ENCODE measurements at regions not wholly inside any gene's neighbourhood (a gene's known extent, or its start where the extent isn't known, plus 50 kb on each side); places are given as distances from the start of the nearest gene placed in this dataset.

DNA sequence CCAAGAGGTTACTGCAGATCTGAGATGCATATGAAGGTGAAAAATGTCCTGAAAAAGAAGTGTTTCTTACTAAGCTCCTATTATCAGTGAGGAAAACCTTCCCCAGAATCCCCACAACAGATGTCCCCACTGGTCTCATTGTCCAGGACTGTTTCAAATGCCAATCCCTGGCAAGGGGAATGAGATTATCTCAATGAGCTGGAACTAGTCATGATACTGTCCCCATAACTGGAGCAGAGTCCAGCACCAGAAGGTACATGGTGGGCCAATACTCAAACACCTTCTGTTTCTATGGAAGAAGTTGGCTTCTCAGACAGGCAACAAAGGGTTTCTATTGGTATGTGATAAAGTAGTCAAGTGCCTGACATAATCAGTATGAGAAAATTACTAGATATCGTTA is 221.1 kb upstream of the TLL1 start:
- H3K4me3 ChIP-seq (ENCODE audit: low read depth in 1 of 3, low read length in 3 of 3), result no peak overlapping the region
- peaks cover 0 to 3% (median 0%) of the 10 kb centered on the region in 4 donors for H3K27me3 ChIP-seq (ENCODE audit: control insufficient read depth in 4 of 4, insufficient read depth in 4 of 4, low read length in 3 of 4)
- peaks cover 0 to 5% (median 0%) of the 10 kb centered on the region in 4 donors for H3K4me1 ChIP-seq (ENCODE audit: control insufficient read depth in 4 of 4, insufficient read depth in 4 of 4, low read length in 3 of 4)
- WGBS, result 96% methylated on average over 1 of the region's 1 CpG
- H3K27ac ChIP-seq (ENCODE audit: low read depth in 1 of 2, low read length in 2 of 2), result no peak overlapping the region
- DNase-seq (ENCODE audit: low spot score), result no peak
- no peak overlapping the region for H3K9ac ChIP-seq (ENCODE audit: low read depth in 1 of 2, low read length in 2 of 2)
- H3K9me3 ChIP-seq (ENCODE audit: control insufficient read depth in 4 of 4, low read length in 3 of 4), result no peaks in the 10 kb centered on the region
- no peaks in the 10 kb centered on the region for H3K36me3 ChIP-seq (ENCODE audit: control insufficient read depth in 4 of 4, insufficient read depth in 3 of 4, low read depth in 1 of 4, low read length in 3 of 4)
- TF ChIP-seq NR2F2 (IDR thresholded peaks at IDR 0.05) (no peak), HNF4A (conservative IDR thresholded peaks at IDR 0.05) (no peak), YY1 (IDR thresholded peaks at IDR 0.05) (no peak), FOXA2 (IDR thresholded peaks at IDR 0.05) (no peak), ZBTB33 (IDR thresholded peaks at IDR 0.05) (no peak), RAD21 (IDR thresholded peaks at IDR 0.05) (no peak), RXRA (IDR thresholded peaks at IDR 0.05) (no peak), ATF3 (IDR thresholded peaks at IDR 0.05) (no peak)
- TF ChIP-seq, protein P1, sequence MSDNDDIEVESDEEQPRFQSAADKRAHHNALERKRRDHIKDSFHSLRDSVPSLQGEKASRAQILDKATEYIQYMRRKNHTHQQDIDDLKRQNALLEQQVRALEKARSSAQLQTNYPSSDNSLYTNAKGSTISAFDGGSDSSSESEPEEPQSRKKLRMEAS (IDR thresholded peaks at IDR 0.05), result no peak
- TF ChIP-seq, protein P2, sequence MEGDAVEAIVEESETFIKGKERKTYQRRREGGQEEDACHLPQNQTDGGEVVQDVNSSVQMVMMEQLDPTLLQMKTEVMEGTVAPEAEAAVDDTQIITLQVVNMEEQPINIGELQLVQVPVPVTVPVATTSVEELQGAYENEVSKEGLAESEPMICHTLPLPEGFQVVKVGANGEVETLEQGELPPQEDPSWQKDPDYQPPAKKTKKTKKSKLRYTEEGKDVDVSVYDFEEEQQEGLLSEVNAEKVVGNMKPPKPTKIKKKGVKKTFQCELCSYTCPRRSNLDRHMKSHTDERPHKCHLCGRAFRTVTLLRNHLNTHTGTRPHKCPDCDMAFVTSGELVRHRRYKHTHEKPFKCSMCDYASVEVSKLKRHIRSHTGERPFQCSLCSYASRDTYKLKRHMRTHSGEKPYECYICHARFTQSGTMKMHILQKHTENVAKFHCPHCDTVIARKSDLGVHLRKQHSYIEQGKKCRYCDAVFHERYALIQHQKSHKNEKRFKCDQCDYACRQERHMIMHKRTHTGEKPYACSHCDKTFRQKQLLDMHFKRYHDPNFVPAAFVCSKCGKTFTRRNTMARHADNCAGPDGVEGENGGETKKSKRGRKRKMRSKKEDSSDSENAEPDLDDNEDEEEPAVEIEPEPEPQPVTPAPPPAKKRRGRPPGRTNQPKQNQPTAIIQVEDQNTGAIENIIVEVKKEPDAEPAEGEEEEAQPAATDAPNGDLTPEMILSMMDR (IDR thresholded peaks at IDR 0.05; ENCODE audit: low read depth, low read length, missing input control), result no peak
- TF ChIP-seq, protein P3, sequence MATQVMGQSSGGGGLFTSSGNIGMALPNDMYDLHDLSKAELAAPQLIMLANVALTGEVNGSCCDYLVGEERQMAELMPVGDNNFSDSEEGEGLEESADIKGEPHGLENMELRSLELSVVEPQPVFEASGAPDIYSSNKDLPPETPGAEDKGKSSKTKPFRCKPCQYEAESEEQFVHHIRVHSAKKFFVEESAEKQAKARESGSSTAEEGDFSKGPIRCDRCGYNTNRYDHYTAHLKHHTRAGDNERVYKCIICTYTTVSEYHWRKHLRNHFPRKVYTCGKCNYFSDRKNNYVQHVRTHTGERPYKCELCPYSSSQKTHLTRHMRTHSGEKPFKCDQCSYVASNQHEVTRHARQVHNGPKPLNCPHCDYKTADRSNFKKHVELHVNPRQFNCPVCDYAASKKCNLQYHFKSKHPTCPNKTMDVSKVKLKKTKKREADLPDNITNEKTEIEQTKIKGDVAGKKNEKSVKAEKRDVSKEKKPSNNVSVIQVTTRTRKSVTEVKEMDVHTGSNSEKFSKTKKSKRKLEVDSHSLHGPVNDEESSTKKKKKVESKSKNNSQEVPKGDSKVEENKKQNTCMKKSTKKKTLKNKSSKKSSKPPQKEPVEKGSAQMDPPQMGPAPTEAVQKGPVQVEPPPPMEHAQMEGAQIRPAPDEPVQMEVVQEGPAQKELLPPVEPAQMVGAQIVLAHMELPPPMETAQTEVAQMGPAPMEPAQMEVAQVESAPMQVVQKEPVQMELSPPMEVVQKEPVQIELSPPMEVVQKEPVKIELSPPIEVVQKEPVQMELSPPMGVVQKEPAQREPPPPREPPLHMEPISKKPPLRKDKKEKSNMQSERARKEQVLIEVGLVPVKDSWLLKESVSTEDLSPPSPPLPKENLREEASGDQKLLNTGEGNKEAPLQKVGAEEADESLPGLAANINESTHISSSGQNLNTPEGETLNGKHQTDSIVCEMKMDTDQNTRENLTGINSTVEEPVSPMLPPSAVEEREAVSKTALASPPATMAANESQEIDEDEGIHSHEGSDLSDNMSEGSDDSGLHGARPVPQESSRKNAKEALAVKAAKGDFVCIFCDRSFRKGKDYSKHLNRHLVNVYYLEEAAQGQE (IDR thresholded peaks at IDR 0.05), result no peak

- no peaks in the 10 kb centered on the region for H3K36me3 ChIP-seq (ENCODE audit: control insufficient read depth in 4 of 4, insufficient read depth in 3 of 4, low read depth in 1 of 4, low read length in 3 of 4)
- TF ChIP-seq EGR1 (IDR thresholded peaks at IDR 0.05; ENCODE audit: low read depth in 2 of 2) (no peak), RAD21 (IDR thresholded peaks at IDR 0.05) (no peak), HNF4A (conservative IDR thresholded peaks at IDR 0.05) (no peak), YY1 (IDR thresholded peaks at IDR 0.05) (no peak), SP1 (IDR thresholded peaks at IDR 0.05) (no peak), FOXA2 (IDR thresholded peaks at IDR 0.05) (no peak), RXRA (IDR thresholded peaks at IDR 0.05) (no peak), JUND (IDR thresholded peaks at IDR 0.05) (no peak), ZBTB33 (IDR thresholded peaks at IDR 0.05) (no peak)
- TF ChIP-seq, protein P2 (IDR thresholded peaks at IDR 0.05; ENCODE audit: low read depth, low read length, missing input control), result no peak
- TF ChIP-seq, protein P1 (IDR thresholded peaks at IDR 0.05), result no peak
- TF ChIP-seq, protein P3 (IDR thresholded peaks at IDR 0.05), result no peak
Observed at GRCh38 chr4:165654556-165654955, 218.5 kb upstream of the TLL1 start.

More at GRCh38 chr4:165654556-165654955, 218.5 kb upstream of the TLL1 start:
- H3K27ac ChIP-seq (ENCODE audit: low read depth in 1 of 2, low read length in 2 of 2), result no peak overlapping the region
- DNase-seq (ENCODE audit: low spot score), result no peak
- H3K4me1 ChIP-seq (ENCODE audit: control insufficient read depth in 4 of 4, insufficient read depth in 4 of 4, low read length in 3 of 4), result peaks cover 0 to 5% (median 0%) of the 10 kb centered on the region in 4 donors
- H3K9me3 ChIP-seq (ENCODE audit: control insufficient read depth in 4 of 4, low read length in 3 of 4), result no peaks in the 10 kb centered on the region
- 31% methylated on average over 2 of the region's 2 CpGs for WGBS
- H3K27me3 ChIP-seq (ENCODE audit: control insufficient read depth in 4 of 4, insufficient read depth in 4 of 4, low read length in 3 of 4), result peaks cover 0 to 3% (median 0%) of the 10 kb centered on the region in 4 donors
- H3K9ac ChIP-seq (ENCODE audit: low read depth in 1 of 2, low read length in 2 of 2), result no peak overlapping the region
- H3K4me3 ChIP-seq (ENCODE audit: low read depth in 1 of 3, low read length in 3 of 3), result no peak overlapping the region
